ENCODE measurements at regions not wholly inside any gene's neighbourhood (a gene's known extent, or its start where the extent isn't known, plus 50 kb on each side); places are given as distances from the start of the nearest gene placed in this dataset.

- 91 to 96% (median 92%) methylated on average over 2 of the region's 2 CpGs for WGBS, 5 donors
- no peak for TF ChIP-seq POLR2AphosphoS5 (IDR thresholded peaks at IDR 0.05)
- no peak for TF ChIP-seq POLR2A (IDR thresholded peaks at IDR 0.05)
- no peak for TF ChIP-seq CTCF (IDR thresholded peaks at IDR 0.05)
- TF ChIP-seq EP300 (IDR thresholded peaks at IDR 0.05), result no peak
These were observed 103.2 kb upstream of the ELL2 start for GRCh38 chr5:96064877-96065276.

DNA sequence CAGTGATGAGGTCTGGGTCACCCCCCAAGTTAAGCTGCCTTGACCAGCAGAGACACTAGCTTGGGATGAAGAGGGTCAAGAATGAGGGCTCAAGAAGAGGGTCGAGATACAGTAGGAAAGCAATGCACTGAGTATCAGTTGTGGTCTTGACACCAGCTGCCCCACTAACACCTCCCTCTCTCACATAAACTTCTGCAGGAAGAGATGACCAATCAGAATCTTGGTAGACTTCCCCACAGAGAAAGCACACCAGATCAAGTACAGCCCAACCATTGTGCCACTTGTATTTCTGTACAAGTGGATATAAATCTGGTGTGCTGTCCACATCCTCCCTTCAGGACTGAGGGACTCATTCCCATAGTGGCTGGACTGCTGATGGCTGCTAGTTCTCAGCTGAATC, 101.2 kb upstream of the ELL2 start:
- 67 to 89% (median 87%) methylated on average over 1 of the region's 1 CpG for WGBS, 5 donors
- no peak for TF ChIP-seq POLR2AphosphoS5 (IDR thresholded peaks at IDR 0.05)
- no peak for TF ChIP-seq POLR2A (IDR thresholded peaks at IDR 0.05)
- TF ChIP-seq CTCF (IDR thresholded peaks at IDR 0.05), result no peak
- TF ChIP-seq EP300 (IDR thresholded peaks at IDR 0.05), result no peak
- no peaks in the 10 kb centered on the region for H3K36me3 ChIP-seq
- H3K4me1 ChIP-seq, result peaks cover 0 to 15% (median 6%) of the 10 kb centered on the region in 4 donors
- H3K9me3 ChIP-seq, result no peaks in the 10 kb centered on the region
- no peak for DNase-seq
- intact Hi-C loops (cut with DNase I; ENCODE audit: low total_unique reads), result no loop called here
- H3K27me3 ChIP-seq, result no peaks in the 10 kb centered on the region
- no peak overlapping the region for H3K4me3 ChIP-seq
- no peak overlapping the region for H3K27ac ChIP-seq

More at GRCh38 chr5:96064877-96065276, 103.2 kb upstream of the ELL2 start:
- H3K36me3 ChIP-seq, result no peaks in the 10 kb centered on the region
- no peak for DNase-seq
- H3K27me3 ChIP-seq, result no peaks in the 10 kb centered on the region
- no peaks in the 10 kb centered on the region for H3K9me3 ChIP-seq
- intact Hi-C loops (cut with DNase I; ENCODE audit: low total_unique reads), result no loop called here
- H3K4me1 ChIP-seq, result peaks cover 0 to 21% (median 9%) of the 10 kb centered on the region in 4 donors
- H3K4me3 ChIP-seq, result no peak overlapping the region
- no peak overlapping the region for H3K27ac ChIP-seq

DNA sequence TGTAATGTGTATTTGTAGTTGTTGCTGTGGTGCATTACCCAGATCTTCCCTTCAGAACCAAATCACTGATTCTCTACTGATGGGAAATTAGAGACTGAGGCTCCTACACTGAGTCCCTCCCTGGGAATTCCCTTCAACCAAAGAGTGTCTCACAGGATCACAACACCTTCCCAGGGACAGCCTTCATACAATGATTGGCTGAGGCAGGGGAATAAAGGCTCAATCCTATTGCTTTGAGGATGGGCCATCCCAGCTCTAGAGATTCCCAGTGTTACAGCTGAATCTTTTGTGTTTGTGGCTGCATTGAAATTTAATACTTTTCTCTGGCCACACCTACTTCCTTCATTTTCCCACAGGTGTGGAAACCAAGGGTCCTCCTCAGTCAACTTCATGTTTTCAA, 96.4 kb upstream of the ELL2 start:
- intact Hi-C loops (cut with DNase I; ENCODE audit: low total_unique reads), result no loop called here
- DNase-seq, result no peak
- no peak for TF ChIP-seq POLR2A (IDR thresholded peaks at IDR 0.05)
- TF ChIP-seq CTCF (IDR thresholded peaks at IDR 0.05), result no peak
- TF ChIP-seq POLR2AphosphoS5 (IDR thresholded peaks at IDR 0.05), result no peak
- TF ChIP-seq EP300 (IDR thresholded peaks at IDR 0.05), result no peak

DNA sequence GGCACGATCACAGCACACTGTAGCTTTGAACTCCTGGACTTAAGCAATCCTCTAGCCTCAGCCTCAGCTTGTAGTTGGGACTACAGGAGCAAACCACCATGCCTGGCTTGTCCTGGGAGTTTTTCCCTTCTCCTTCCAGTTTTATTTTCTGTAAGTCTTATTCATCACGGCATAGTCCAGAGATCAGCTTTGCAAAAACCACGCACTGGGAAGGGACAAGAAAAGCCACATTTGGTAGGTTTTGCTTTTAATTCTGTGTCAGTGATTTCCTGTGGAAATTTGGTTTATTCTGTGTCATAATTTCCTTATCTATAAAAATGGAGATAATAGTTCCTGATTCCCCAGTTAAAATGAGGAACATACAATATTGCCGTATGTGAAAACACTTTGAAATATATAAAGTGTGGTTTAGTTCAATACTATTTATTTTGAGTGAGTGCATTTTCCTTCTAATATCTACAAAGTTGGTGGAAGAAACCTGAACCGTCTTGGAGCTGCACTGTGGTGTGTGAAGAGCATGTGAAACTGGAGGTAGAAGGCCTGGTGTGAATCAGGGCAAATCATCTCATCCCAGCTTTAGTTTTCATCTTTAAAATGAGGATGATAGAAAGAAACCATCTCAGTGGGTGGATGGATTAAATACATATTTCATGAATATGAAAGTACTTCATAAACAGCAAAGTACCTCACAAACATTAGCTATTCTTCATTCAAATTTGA, 92.8 kb upstream of the ELL2 start:
- H3K9me3 ChIP-seq, result no peaks in the 10 kb centered on the region
- 78 to 82% (median 80%) methylated on average over 5 of the region's 5 CpGs for WGBS, 5 donors
- H3K4me1 ChIP-seq, result peaks cover 0 to 11% (median under 1%) of the 10 kb centered on the region in 4 donors
- intact Hi-C loops (cut with DNase I; ENCODE audit: low total_unique reads), result no loop called here
- no peak for DNase-seq
- no peak overlapping the region for H3K4me3 ChIP-seq
- no peaks in the 10 kb centered on the region for H3K27me3 ChIP-seq
- no peaks in the 10 kb centered on the region for H3K36me3 ChIP-seq
- no peak overlapping the region for H3K27ac ChIP-seq
- TF ChIP-seq POLR2AphosphoS5 (IDR thresholded peaks at IDR 0.05) (no peak), CTCF (IDR thresholded peaks at IDR 0.05) (no peak), POLR2A (IDR thresholded peaks at IDR 0.05) (no peak), EP300 (IDR thresholded peaks at IDR 0.05) (no peak)

More for the DNA sequence above, 96.4 kb upstream of the ELL2 start:
- Histone ChIP-seq H3K4me3 (no peak overlapping the region), H3K36me3 (no peaks in the 10 kb centered on the region), H3K4me1 (no peaks in the 10 kb centered on the region), H3K27me3 (no peaks in the 10 kb centered on the region), H3K27ac (no peak overlapping the region), H3K9me3 (no peaks in the 10 kb centered on the region)

All from stomach (tissue), 8 donors.